Gastroesophageal sphincter (tissue), 3 donors: ENCODE measurements at regions not wholly inside any gene's neighbourhood (a gene's known extent, or its start where the extent isn't known, plus 50 kb on each side); places are given as distances from the start of the nearest gene placed in this dataset.

Experiments used
- POLR2A ChIP-seq, 2 donors: fragments of 450-650 bp; IDR thresholded peaks; one replicate each; pipeline ENCODE4 v1.6.1; 2017; ENCODE audit warnings: antibody characterized with exemption in 2 of 2, mild to moderate bottlenecking in 2 of 2, moderate library complexity in 1 of 2
- TF ChIP-seq, protein P1 (sequence below), 4 experiments: fragments of 200-600 bp in 2 of 4; fragments of 450-650 bp in 2 of 4; sonication (generic) in 1 of 4; IDR thresholded peaks; one replicate each; pipeline ENCODE4 v1.5.1; 2017 to 2019; ENCODE audit warnings: antibody characterized with exemption in 4 of 4, mild to moderate bottlenecking in 2 of 4, moderate library complexity in 2 of 4

DNA sequence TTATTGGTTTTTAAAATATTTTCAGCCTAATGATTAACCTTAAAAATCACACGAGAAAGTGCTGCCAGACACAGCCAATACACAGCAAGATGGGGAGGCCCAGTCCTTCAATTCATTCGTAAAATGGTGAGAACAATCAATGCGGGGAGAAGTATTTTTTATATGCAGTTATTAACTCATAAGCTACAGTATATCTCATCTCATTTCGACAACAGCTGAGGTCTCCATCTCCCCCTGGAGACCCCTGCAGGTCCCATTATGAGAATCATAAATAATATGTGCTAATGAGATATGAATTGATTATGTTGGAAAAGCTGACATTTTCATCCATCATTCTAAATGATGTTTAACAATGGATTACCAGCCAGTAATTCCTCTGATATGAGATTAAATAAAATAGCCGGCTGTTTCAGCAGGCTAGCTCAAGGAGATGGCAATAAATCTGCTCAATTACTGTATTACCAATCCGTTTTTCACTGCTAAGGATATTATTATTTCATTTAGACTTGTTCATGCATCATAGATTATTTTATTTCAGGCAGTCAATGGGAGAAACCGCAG lies 535.8 kb downstream of the GALR1 start:
- TF ChIP-seq, protein P1, sequence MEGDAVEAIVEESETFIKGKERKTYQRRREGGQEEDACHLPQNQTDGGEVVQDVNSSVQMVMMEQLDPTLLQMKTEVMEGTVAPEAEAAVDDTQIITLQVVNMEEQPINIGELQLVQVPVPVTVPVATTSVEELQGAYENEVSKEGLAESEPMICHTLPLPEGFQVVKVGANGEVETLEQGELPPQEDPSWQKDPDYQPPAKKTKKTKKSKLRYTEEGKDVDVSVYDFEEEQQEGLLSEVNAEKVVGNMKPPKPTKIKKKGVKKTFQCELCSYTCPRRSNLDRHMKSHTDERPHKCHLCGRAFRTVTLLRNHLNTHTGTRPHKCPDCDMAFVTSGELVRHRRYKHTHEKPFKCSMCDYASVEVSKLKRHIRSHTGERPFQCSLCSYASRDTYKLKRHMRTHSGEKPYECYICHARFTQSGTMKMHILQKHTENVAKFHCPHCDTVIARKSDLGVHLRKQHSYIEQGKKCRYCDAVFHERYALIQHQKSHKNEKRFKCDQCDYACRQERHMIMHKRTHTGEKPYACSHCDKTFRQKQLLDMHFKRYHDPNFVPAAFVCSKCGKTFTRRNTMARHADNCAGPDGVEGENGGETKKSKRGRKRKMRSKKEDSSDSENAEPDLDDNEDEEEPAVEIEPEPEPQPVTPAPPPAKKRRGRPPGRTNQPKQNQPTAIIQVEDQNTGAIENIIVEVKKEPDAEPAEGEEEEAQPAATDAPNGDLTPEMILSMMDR (IDR thresholded peaks at IDR 0.05), result no peak
- no peak for TF ChIP-seq POLR2A (IDR thresholded peaks at IDR 0.05)
